Fibroblast of skin of right biceps (primary cell): ENCODE measurements at regions not wholly inside any gene's neighbourhood (a gene's known extent, or its start where the extent isn't known, plus 50 kb on each side); places are given as distances from the start of the nearest gene placed in this dataset.
A peak's percentile ranks its signal among the peaks of the same experiment; 100 is the strongest.

ENCODE experiments used
- DNase-seq: peaks from one replicate; pipeline ENCODE4 v3.0.0-alpha.2; 2013

DNA sequence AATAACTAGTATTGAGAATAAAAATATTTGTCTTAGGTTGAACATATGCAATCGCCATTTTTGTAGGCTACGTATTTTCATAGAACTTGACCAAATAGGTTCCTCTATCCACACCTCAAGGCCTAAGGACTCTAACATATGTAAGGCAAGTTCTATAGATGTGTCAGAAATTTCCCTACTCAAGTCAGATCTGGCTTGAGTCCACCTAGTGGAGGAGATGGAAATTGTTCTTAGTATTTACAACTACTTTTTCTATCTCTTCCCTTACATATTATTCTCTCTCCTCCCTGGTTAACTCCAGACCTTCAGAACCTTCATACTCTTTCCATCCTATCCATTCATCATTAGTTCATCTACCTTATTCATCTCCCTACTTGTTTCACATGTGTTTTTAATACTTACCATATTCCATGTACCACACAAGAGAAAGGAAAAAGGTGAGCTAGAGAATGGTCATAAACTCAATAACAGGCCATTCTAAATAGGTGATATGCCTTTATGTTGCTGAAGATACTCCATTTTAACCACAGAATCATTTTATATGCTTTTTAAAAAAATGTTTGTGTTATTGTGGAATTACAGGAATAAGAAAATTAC is 174.5 kb upstream of the HDAC9 start:
- DNase-seq = peak; percentile 54

DNA sequence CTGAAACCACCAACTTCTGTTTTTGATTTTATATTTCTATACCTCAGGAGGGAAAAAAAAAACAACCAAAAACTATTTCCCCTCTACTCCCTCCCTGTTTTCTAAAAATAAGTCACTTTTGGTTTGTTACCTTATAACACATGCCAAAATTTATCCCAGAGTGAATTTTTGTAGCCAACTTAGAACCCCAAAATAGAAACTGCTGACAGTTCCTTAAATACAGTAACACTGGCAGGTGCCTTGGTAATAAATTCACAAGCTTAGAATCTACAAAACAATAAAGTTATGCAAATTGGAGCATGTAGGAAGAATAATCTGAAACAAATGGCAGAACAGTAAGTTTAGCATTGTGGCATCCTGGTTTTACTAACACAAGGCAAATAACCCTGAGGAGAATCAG is 165.0 kb upstream of the HDAC9 start:
- DNase-seq = no peak

- no peak for DNase-seq
Observed at GRCh38 chr7:18336626-18337025, 158.9 kb upstream of the HDAC9 start.

DNA sequence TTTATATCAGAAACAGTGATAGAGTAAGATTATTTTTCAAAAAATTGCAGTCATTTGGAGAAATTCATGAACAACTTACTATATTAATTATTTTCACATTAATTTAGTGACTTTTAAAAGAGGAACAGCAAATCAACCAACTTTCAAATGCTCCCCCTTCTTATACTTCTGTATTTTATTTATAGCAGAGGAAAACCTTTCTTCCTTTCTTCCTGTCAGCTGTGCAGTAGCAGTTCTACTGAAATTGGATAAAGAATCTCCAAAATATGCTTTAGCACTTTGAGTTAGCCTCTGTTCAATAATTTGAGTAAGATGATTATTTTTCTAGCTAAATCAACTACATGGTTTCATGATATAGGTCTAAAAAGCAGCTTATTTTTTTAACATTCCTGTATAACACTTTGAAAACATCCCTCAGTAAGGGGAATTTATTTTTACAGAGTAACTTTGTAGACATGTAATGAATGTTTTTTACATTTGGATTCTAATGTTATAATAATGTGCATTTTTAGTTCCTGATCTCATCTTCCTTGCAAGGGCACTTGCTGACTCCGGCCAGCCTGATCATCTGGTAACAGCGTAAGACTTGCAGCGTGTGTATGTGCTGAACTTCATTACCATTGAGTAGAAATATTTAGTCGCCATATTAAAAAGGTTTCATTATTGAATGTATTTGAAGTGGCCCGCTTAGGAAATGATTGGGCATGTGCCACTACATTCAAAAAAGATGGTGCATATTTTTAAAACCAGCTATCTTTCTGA is 158.3 kb upstream of the HDAC9 start:
- no peak for DNase-seq

GRCh38 chr7:18338910-18339523 is 156.5 kb upstream of the HDAC9 start:
- DNase-seq = no peak

GRCh38 chr7:18341756-18342155 is 153.8 kb upstream of the HDAC9 start:
- DNase-seq = no peak

DNA sequence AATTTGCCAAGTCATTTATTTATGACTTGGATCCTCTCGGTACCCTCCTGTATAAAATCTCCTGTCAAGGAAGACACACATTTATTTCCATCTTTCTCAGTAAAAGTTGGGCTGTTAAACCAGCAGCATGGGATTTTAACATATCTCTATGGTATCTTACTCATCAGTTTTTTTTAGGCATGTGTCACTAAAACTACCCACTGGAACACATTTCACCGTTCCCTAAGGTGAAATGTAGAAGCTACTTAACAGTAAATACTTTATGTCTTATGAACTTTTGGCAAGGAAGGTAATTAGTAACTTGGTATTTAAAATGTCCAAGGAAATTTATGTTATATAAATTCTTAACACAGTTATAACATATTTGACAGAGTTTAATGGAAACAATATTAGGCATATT is 152.5 kb upstream of the HDAC9 start:
- no peak for DNase-seq

GRCh38 chr7:18344536-18344935 is 151.0 kb upstream of the HDAC9 start:
- DNase-seq = no peak

GRCh38 chr7:18345641-18346234 is 149.8 kb upstream of the HDAC9 start:
- peak; percentile 59 for DNase-seq

- DNase-seq = no peak
Observed at GRCh38 chr7:18347170-18347569, 148.4 kb upstream of the HDAC9 start.

GRCh38 chr7:18350678-18351077 is 144.9 kb upstream of the HDAC9 start:
- no peak for DNase-seq

DNA sequence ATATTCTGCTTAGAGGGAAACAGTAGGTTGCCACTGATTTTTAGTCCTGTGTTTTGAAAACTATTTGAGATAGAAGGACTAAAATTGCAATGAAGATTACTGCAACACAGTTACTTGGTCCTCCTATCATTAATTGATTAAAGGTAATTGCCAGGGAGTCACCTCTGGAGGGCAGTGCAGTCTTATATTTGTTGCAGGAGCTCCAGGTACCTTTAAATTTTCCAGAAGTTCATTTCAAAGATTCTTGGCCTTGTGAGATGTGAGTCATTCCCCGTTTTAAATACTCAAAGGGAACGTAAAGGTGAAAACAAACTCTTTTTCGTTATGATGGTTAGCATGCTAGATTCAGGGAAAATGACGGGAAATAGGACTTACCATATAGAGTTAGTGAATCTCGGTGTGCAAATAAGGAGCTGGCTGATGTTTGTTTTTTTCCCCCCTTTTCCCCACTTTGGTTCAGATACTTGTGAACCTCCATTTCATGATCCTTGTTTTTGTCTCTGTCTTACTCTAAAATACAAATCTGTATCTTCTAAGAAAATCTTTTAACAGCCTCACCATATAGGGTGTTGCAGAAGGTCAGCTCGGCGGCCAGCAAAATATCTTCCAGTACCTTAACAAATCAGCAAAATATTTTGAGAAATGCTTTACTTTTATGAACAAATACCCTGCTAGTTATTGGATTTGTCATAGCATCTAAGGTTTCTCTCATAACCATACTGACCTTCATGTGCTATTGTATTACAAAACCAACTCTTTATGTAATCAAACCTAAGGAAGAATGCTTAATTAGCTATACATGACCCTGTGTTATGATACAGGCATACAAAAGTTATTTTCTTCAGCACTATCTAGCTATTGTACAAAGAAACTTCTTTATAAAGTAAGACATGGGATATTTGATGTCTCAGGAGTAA is 143.0 kb upstream of the HDAC9 start:
- DNase-seq = peak; percentile 80

- DNase-seq = peak; percentile 52
Observed at GRCh38 chr7:18353339-18353738, 142.2 kb upstream of the HDAC9 start.

GRCh38 chr7:18354108-18355085 is 141.2 kb upstream of the HDAC9 start:
- DNase-seq = peak; percentile 30

DNA sequence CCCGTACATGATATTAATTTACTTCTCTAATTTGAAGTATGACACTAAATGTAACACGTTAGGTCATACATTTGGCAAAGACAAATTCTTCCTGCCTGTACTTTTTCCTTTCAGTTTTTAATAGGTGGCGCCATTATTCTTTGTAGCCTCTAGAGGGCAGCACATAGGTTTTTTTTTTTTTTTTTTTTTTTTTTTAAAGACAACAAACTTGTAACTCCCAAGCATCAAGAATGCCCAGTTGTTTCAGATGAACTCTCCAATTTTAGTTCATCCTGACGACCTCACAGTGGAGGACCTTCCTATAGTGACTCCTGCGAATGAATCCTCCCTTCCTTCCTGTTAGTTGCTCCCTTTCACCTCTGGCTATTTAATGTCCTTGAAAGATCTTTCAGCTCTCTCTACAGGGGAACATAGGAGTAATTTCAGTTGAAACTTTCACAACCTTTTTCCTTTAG is 139.3 kb upstream of the HDAC9 start:
- peak; percentile 48 for DNase-seq

- DNase-seq = peak; percentile 15
Observed at GRCh38 chr7:18357691-18358090, 137.9 kb upstream of the HDAC9 start.

- DNase-seq = peak; percentile 57
Observed at GRCh38 chr7:18361756-18362155, 133.8 kb upstream of the HDAC9 start.

DNA sequence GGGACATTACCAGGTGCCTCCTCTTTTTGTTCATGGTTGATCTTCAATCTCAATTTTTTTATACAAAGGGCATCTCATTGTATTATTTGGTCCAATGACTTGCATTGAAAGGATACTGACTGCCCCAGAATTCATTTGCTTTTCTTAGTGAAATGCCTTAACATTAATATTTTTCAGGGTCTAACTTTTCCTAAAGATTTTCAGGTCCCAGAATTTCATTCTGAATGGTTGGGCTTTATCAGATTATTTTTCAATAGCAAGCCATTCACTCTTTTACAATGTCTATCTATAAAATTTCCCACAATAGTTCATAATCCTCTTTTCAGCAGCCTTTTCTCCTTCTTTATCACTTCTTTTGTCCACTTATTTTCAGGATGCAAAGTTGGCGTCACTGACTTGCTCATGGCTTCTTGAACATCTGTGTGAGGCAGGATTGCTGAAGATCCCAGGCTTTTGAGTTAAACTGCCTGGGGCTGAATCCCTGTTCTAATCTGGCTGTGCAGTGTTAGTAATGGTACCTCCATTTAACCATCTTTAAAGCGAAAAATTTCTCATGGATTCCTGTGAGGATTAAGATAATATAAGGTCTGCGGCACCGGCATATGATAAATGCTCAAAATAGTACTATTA is 131.7 kb upstream of the HDAC9 start:
- DNase-seq = no peak

- no peak for DNase-seq
Observed at GRCh38 chr7:18364396-18364795, 131.2 kb upstream of the HDAC9 start.

DNA sequence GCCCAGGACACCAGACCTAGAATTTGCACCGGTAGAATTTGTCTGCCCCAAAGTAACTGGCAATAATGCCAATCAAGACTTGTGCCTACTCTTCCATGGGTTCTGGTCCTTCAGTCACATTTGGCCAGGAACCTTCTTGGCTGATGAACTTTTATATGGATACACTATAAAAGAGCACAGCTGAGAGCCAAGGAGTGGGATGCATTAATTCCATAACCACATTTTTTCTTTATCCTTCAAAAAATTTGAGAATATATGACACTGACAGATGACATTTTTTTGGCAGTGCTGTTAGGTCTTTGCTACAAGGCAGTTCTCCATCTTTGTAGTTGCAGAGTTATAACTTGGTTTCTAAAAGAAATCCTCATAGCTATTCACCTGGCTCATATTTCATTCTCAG is 129.2 kb upstream of the HDAC9 start:
- DNase-seq = no peak

- DNase-seq = no peak
Observed at GRCh38 chr7:18369011-18369410, 126.5 kb upstream of the HDAC9 start.
